ENCODE measurements at regions not wholly inside any gene's neighbourhood (a gene's known extent, or its start where the extent isn't known, plus 50 kb on each side); places are given as distances from the start of the nearest gene placed in this dataset.

- Histone ChIP-seq H3K4me2 (ENCODE audit: low read length) (no peak overlapping the region), H3K27me3 (ENCODE audit: insufficient read depth, low read length) (no peaks in the 10 kb centered on the region), H3K36me3 (ENCODE audit: insufficient read depth, low read length) (no peaks in the 10 kb centered on the region), H2AFZ (ENCODE audit: low read length) (no peak overlapping the region), H3K9me2 (ENCODE audit: low read depth, low read length) (no peaks in the 10 kb centered on the region), H3K27ac (ENCODE audit: low read depth, low read length, poor library complexity, severe bottlenecking) (no peak overlapping the region), H3K4me1 (ENCODE audit: insufficient read depth, low read length, severe bottlenecking) (no peaks in the 10 kb centered on the region), H3K9me3 (ENCODE audit: low read length) (no peaks in the 10 kb centered on the region), H4K20me1 (ENCODE audit: insufficient read depth, low read length) (no peaks in the 10 kb centered on the region), H3K4me3 (ENCODE audit: low read depth, low read length, poor library complexity, severe bottlenecking) (no peak overlapping the region), H3K9ac (ENCODE audit: low read length) (no peak overlapping the region), H3F3A (ENCODE audit: insufficient read depth, low read length) (no peaks in the 10 kb centered on the region), H3K79me2 (ENCODE audit: insufficient read depth, low read length) (no peaks in the 10 kb centered on the region)
- TF ChIP-seq EZH2 (IDR thresholded peaks at IDR 0.05; ENCODE audit: borderline replicate concordance, low read length): no peak
- no peak for TF ChIP-seq CTCF (IDR thresholded peaks at IDR 0.05; ENCODE audit: low read length)
These were observed 889.8 kb downstream of the MCTP2 start for GRCh38 chr15:95121191-95121590.

GRCh38 chr15:95125803-95126202 lies 894.4 kb downstream of the MCTP2 start:
- Histone ChIP-seq H3K9ac (ENCODE audit: low read length) (no peak overlapping the region), H2AFZ (ENCODE audit: low read length) (no peak overlapping the region), H3K4me3 (ENCODE audit: low read depth, low read length, poor library complexity, severe bottlenecking) (no peak overlapping the region), H4K20me1 (ENCODE audit: insufficient read depth, low read length) (no peaks in the 10 kb centered on the region), H3F3A (ENCODE audit: insufficient read depth, low read length) (no peaks in the 10 kb centered on the region), H3K9me2 (ENCODE audit: low read depth, low read length) (no peaks in the 10 kb centered on the region), H3K79me2 (ENCODE audit: insufficient read depth, low read length) (no peaks in the 10 kb centered on the region), H3K4me2 (ENCODE audit: low read length) (no peak overlapping the region), H3K9me3 (ENCODE audit: low read length) (no peaks in the 10 kb centered on the region), H3K27me3 (ENCODE audit: insufficient read depth, low read length) (no peaks in the 10 kb centered on the region), H3K27ac (ENCODE audit: low read depth, low read length, poor library complexity, severe bottlenecking) (no peak overlapping the region), H3K4me1 (ENCODE audit: insufficient read depth, low read length, severe bottlenecking) (no peaks in the 10 kb centered on the region), H3K36me3 (ENCODE audit: insufficient read depth, low read length) (no peaks in the 10 kb centered on the region)
- TF ChIP-seq CTCF (IDR thresholded peaks at IDR 0.05; ENCODE audit: low read length) (no peak), EZH2 (IDR thresholded peaks at IDR 0.05; ENCODE audit: borderline replicate concordance, low read length) (no peak)

GRCh38 chr15:95127356-95127755 lies 896.0 kb downstream of the MCTP2 start:
- Histone ChIP-seq H3K79me2 (ENCODE audit: insufficient read depth, low read length) (no peaks in the 10 kb centered on the region), H3K4me3 (ENCODE audit: low read depth, low read length, poor library complexity, severe bottlenecking) (no peak overlapping the region)

More at GRCh38 chr15:95127356-95127755, 896.0 kb downstream of the MCTP2 start:
- H3F3A ChIP-seq (ENCODE audit: insufficient read depth, low read length): no peaks in the 10 kb centered on the region
- H3K9me2 ChIP-seq (ENCODE audit: low read depth, low read length): no peaks in the 10 kb centered on the region
- no peak overlapping the region for H3K9ac ChIP-seq (ENCODE audit: low read length)
- no peaks in the 10 kb centered on the region for H4K20me1 ChIP-seq (ENCODE audit: insufficient read depth, low read length)
- no peak overlapping the region for H2AFZ ChIP-seq (ENCODE audit: low read length)
- no peaks in the 10 kb centered on the region for H3K4me1 ChIP-seq (ENCODE audit: insufficient read depth, low read length, severe bottlenecking)
- TF ChIP-seq EZH2 (IDR thresholded peaks at IDR 0.05; ENCODE audit: borderline replicate concordance, low read length) (no peak), CTCF (IDR thresholded peaks at IDR 0.05; ENCODE audit: low read length) (no peak)
- no peaks in the 10 kb centered on the region for H3K36me3 ChIP-seq (ENCODE audit: insufficient read depth, low read length)
- H3K4me2 ChIP-seq (ENCODE audit: low read length): no peak overlapping the region
- H3K27ac ChIP-seq (ENCODE audit: low read depth, low read length, poor library complexity, severe bottlenecking): no peak overlapping the region
- H3K9me3 ChIP-seq (ENCODE audit: low read length): no peaks in the 10 kb centered on the region
- H3K27me3 ChIP-seq (ENCODE audit: insufficient read depth, low read length): no peaks in the 10 kb centered on the region
